Activated gamma-delta T cell treated with anti-CD3 and anti-CD28 coated beads, Interleukin-2, amount 50 U/mL, for 16 hours (primary cell): ENCODE measurements at regions not wholly inside any gene's neighbourhood (a gene's known extent, or its start where the extent isn't known, plus 50 kb on each side); places are given as distances from the start of the nearest gene placed in this dataset.
"Not testable (repeated sequence)": the region's sequence is repeated elsewhere in the genome, so short reads cannot be mapped to it uniquely, and the experiment has no call there.

ENCODE experiments used
- DNase-seq: peaks from one replicate; pipeline ENCODE4 v3.0.0-alpha.2; 2020; ENCODE audit warnings: low read depth

- no peak for DNase-seq
Measured at GRCh38 chr6:100322886-100323285, 141.8 kb downstream of the SIM1 start.

- DNase-seq = no peak
Measured at GRCh38 chr6:100320686-100321085, 144.0 kb downstream of the SIM1 start.

- no peak for DNase-seq
Measured at GRCh38 chr6:100317031-100317430, 147.7 kb downstream of the SIM1 start.

GRCh38 chr6:100314186-100314585 is 150.5 kb downstream of the SIM1 start:
- DNase-seq = no peak

- no peak for DNase-seq
Measured at GRCh38 chr6:100311707-100312251, 152.9 kb downstream of the SIM1 start.

GRCh38 chr6:100309174-100309573 is 155.5 kb downstream of the SIM1 start:
- no peak for DNase-seq

- no peak for DNase-seq
Measured at GRCh38 chr6:100307561-100307960, 157.2 kb downstream of the SIM1 start.

GRCh38 chr6:100305209-100305869 is 159.4 kb downstream of the SIM1 start:
- no peak for DNase-seq

- no peak for DNase-seq
Measured at GRCh38 chr6:100304575-100304974, 160.1 kb downstream of the SIM1 start.

GRCh38 chr6:100301731-100302130 is 163.0 kb downstream of the SIM1 start:
- no peak for DNase-seq

GRCh38 chr6:100300221-100300736 is 164.4 kb downstream of the SIM1 start:
- no peak for DNase-seq

GRCh38 chr6:100296810-100297544 is 167.7 kb downstream of the SIM1 start:
- no peak for DNase-seq

- DNase-seq = not testable (repeated sequence)
Measured at GRCh38 chr6:100295172-100295571, 169.5 kb downstream of the SIM1 start.

GRCh38 chr6:100289285-100289684 is 175.4 kb downstream of the SIM1 start:
- no peak for DNase-seq

GRCh38 chr6:100288311-100288710 is 176.4 kb downstream of the SIM1 start:
- no peak for DNase-seq

- DNase-seq = no peak
Measured at GRCh38 chr6:100283285-100283684, 181.4 kb downstream of the SIM1 start.

GRCh38 chr6:100281471-100281901 is 183.2 kb downstream of the SIM1 start:
- no peak for DNase-seq

GRCh38 chr6:100276311-100277057 is 188.2 kb downstream of the SIM1 start:
- no peak for DNase-seq

GRCh38 chr6:100274147-100274546 is 190.6 kb downstream of the SIM1 start:
- DNase-seq = no peak

GRCh38 chr6:100271625-100272024 is 193.1 kb downstream of the SIM1 start:
- no peak for DNase-seq

GRCh38 chr6:100271202-100271601 is 193.5 kb downstream of the SIM1 start:
- no peak for DNase-seq

- no peak for DNase-seq
Measured at GRCh38 chr6:100269189-100269588, 195.5 kb downstream of the SIM1 start.
